Loucy (cell line): ENCODE measurements at regions not wholly inside any gene's neighbourhood (a gene's known extent, or its start where the extent isn't known, plus 50 kb on each side); places are given as distances from the start of the nearest gene placed in this dataset.

ENCODE experiments used
- H2AFZ ChIP-seq: fragments of 200-600 bp; sonication (generic); 2 replicates; pipeline ENCODE4 v1.6.0; 2016; ENCODE audit warnings: antibody characterized with exemption, mild to moderate bottlenecking, low read length, moderate library complexity
- H3F3A ChIP-seq: fragments of 200-600 bp; 2 replicates; pipeline ENCODE4 v1.6.0; 2016; ENCODE audit warnings: antibody characterized with exemption, low read depth, mild to moderate bottlenecking
- H3K27me3 ChIP-seq: fragments of 200-600 bp; sonication (generic); 2 replicates; pipeline ENCODE4 v1.6.1; 2014; ENCODE audit warnings: low read length, mild to moderate bottlenecking; ENCODE audit not compliant: insufficient read depth, poor library complexity, severe bottlenecking
- H3K36me3 ChIP-seq: fragments of 200-600 bp; sonication (generic); 2 replicates; pipeline ENCODE4 v1.6.1; 2016; ENCODE audit warnings: low read length; ENCODE audit not compliant: insufficient read depth
- H3K4me1 ChIP-seq: fragments of 200-600 bp; sonication (generic); 2 replicates; pipeline ENCODE4 v1.5.1; 2014; ENCODE audit warnings: low read length, mild to moderate bottlenecking; ENCODE audit not compliant: insufficient read depth, poor library complexity, severe bottlenecking
- H3K4me2 ChIP-seq: fragments of 200-600 bp; sonication (generic); 2 replicates; pipeline ENCODE4 v1.6.0; 2014; ENCODE audit warnings: antibody characterized with exemption, low read length, low read depth, mild to moderate bottlenecking; ENCODE audit not compliant: poor library complexity, severe bottlenecking
- H3K4me3 ChIP-seq: fragments of 200-600 bp; sonication (generic); 2 replicates; pipeline ENCODE4 v1.5.1; 2014; ENCODE audit warnings: low read length, mild to moderate bottlenecking, mixed read lengths; ENCODE audit not compliant: poor library complexity, severe bottlenecking
- H3K79me2 ChIP-seq: fragments of 200-600 bp; sonication (generic); 2 replicates; pipeline ENCODE4 v1.6.1; 2014; ENCODE audit warnings: low read length; ENCODE audit not compliant: insufficient read depth
- H3K9ac ChIP-seq: fragments of 200-600 bp; sonication (generic); 2 replicates; pipeline ENCODE4 v1.6.0; 2014; ENCODE audit warnings: mild to moderate bottlenecking, low read depth, low read length, moderate library complexity; ENCODE audit not compliant: poor library complexity, severe bottlenecking
- H3K9me2 ChIP-seq: fragments of 200-600 bp; sonication (generic); replicated peaks from 2 replicates; pipeline ENCODE4 v1.6.1; 2016; ENCODE audit warnings: low read depth, low read length, mixed read lengths
- H3K9me3 ChIP-seq: fragments of 200-600 bp; sonication (generic); 2 replicates; pipeline ENCODE4 v1.6.1; 2014; ENCODE audit warnings: mild to moderate bottlenecking, antibody characterized with exemption, low read length, low read depth; ENCODE audit not compliant: insufficient read depth
- H4K20me1 ChIP-seq: fragments of 200-600 bp; sonication (generic); 2 replicates; pipeline ENCODE4 v1.6.0; 2014; ENCODE audit warnings: antibody characterized with exemption, low read length, mild to moderate bottlenecking; ENCODE audit not compliant: insufficient read depth, poor library complexity, severe bottlenecking
- EZH2phosphoT487 ChIP-seq: fragments of 200-600 bp; IDR thresholded peaks from 2 replicates; pipeline ENCODE4 v1.6.1; 2018; ENCODE audit warnings: antibody characterized with exemption, mild to moderate bottlenecking, moderate library complexity, borderline replicate concordance
- TF ChIP-seq, protein P1 (sequence below): fragments of 200-600 bp; sonication (generic); conservative IDR thresholded peaks from 2 replicates; pipeline ENCODE4 v1.5.1; 2014; ENCODE audit warnings: mild to moderate bottlenecking, antibody characterized with exemption, low read length

DNA sequence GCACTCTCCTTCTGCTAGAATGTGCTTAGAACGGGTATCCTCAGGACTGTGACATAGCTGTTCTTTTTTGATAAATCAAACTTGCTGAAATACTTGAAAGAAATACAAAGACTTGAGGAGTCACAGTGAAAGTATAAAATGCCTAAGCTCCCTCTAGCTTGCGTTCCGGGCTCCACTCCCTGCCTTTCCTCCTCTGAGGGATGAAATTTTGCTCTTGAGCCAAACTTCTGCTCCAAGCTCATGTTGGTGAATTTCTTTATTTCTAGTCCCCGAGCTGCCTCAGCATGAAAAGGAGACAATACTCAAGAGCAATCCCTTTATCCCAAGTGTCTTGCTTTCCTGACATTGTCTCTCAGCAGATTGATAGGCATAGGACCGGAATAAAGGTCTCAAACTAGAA lies 499.6 kb upstream of the ADARB2 start:
- Histone ChIP-seq H3K79me2 (no peaks in the 10 kb centered on the region), H3K9me2 (no peaks in the 10 kb centered on the region), H2AFZ (no peak overlapping the region), H4K20me1 (no peaks in the 10 kb centered on the region), H3K4me1 (no peaks in the 10 kb centered on the region), H3K9ac (no peak overlapping the region), H3K4me3 (no peak overlapping the region), H3F3A (no peaks in the 10 kb centered on the region), H3K27me3 (no peaks in the 10 kb centered on the region), H3K4me2 (no peak overlapping the region), H3K9me3 (no peaks in the 10 kb centered on the region; the same call in 1 of the 2 replicates), H3K36me3 (no peaks in the 10 kb centered on the region)
- TF ChIP-seq EZH2phosphoT487: no peak
- TF ChIP-seq, protein P1, sequence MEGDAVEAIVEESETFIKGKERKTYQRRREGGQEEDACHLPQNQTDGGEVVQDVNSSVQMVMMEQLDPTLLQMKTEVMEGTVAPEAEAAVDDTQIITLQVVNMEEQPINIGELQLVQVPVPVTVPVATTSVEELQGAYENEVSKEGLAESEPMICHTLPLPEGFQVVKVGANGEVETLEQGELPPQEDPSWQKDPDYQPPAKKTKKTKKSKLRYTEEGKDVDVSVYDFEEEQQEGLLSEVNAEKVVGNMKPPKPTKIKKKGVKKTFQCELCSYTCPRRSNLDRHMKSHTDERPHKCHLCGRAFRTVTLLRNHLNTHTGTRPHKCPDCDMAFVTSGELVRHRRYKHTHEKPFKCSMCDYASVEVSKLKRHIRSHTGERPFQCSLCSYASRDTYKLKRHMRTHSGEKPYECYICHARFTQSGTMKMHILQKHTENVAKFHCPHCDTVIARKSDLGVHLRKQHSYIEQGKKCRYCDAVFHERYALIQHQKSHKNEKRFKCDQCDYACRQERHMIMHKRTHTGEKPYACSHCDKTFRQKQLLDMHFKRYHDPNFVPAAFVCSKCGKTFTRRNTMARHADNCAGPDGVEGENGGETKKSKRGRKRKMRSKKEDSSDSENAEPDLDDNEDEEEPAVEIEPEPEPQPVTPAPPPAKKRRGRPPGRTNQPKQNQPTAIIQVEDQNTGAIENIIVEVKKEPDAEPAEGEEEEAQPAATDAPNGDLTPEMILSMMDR: no peak

GRCh38 chr10:2232479-2232878 lies 495.2 kb upstream of the ADARB2 start:
- H3K9me3 ChIP-seq: no peaks in the 10 kb centered on the region
- no peak for TF ChIP-seq EZH2phosphoT487
- TF ChIP-seq, protein P1: no peak
- no peaks in the 10 kb centered on the region for H3K36me3 ChIP-seq
- no peaks in the 10 kb centered on the region for H3K79me2 ChIP-seq
- H3K9me2 ChIP-seq: no peaks in the 10 kb centered on the region
- H3F3A ChIP-seq: no peaks in the 10 kb centered on the region
- H2AFZ ChIP-seq: no peak overlapping the region
- no peak overlapping the region for H3K4me3 ChIP-seq
- no peaks in the 10 kb centered on the region for H3K27me3 ChIP-seq
- no peaks in the 10 kb centered on the region for H3K4me1 ChIP-seq
- no peaks in the 10 kb centered on the region for H4K20me1 ChIP-seq
- H3K9ac ChIP-seq: no peak overlapping the region
- no peak overlapping the region for H3K4me2 ChIP-seq

- no peak overlapping the region for H3K4me2 ChIP-seq
- no peaks in the 10 kb centered on the region for H3K4me1 ChIP-seq
- no peaks in the 10 kb centered on the region for H3K79me2 ChIP-seq
- no peak overlapping the region for H2AFZ ChIP-seq
- no peaks in the 10 kb centered on the region for H3K27me3 ChIP-seq
- H3K36me3 ChIP-seq: no peaks in the 10 kb centered on the region
- no peaks in the 10 kb centered on the region for H3F3A ChIP-seq
- no peak overlapping the region for H3K4me3 ChIP-seq
- H3K9me2 ChIP-seq: no peaks in the 10 kb centered on the region
- H3K9ac ChIP-seq: no peak overlapping the region
- no peaks in the 10 kb centered on the region for H4K20me1 ChIP-seq
- no peaks in the 10 kb centered on the region for H3K9me3 ChIP-seq
- TF ChIP-seq, protein P1: no peak
Measured at GRCh38 chr10:2230478-2230877, 493.2 kb upstream of the ADARB2 start.
